Activated B cell treated with CpG ODN at 0.5 μM for 24 hours (primary cell): ENCODE measurements at regions not wholly inside any gene's neighbourhood (a gene's known extent, or its start where the extent isn't known, plus 50 kb on each side); places are given as distances from the start of the nearest gene placed in this dataset.

Source experiments
- ATAC-seq: fragments of 200-7000 bp; cut with Tn5 transposase; one replicate; pipeline ENCODE4 v1.10.0; 2021; ENCODE audit warnings: low read depth, mild to moderate bottlenecking, moderate library complexity
- CTCF ChIA-PET: fragments of 350-600 bp; sonication (Branson Sonifier 250); formaldehyde crosslinking; loops from one replicate; lab custom pipeline; 2021; ENCODE audit warnings: antibody characterized with exemption; lab: Charles Lee
- POLR2A ChIA-PET: fragments of 350-600 bp; sonication (Branson Sonifier 250); formaldehyde crosslinking; loops from one replicate; lab custom pipeline; 2021; ENCODE audit warnings: antibody characterized with exemption; lab: Charles Lee
- DNase-seq: peaks from one replicate; pipeline ENCODE4 v3.0.0; 2022
- H3K27ac Mint-ChIP-seq: one replicate; pipeline ENCODE4 v1.8.0; 2020; ENCODE audit warnings: mixed read lengths
- H3K27me3 Mint-ChIP-seq: one replicate; pipeline ENCODE4 v1.8.0; 2021; ENCODE audit warnings: mixed read lengths
- H3K36me3 Mint-ChIP-seq: one replicate; pipeline ENCODE4 v1.8.0; 2021; ENCODE audit warnings: low read depth, mixed read lengths
- H3K4me1 Mint-ChIP-seq: one replicate; pipeline ENCODE4 v1.8.0; 2021; ENCODE audit warnings: mixed read lengths
- H3K4me3 Mint-ChIP-seq: one replicate; pipeline ENCODE4 v1.8.0; 2020; ENCODE audit warnings: mild to moderate bottlenecking, mixed read lengths
- H3K9me3 Mint-ChIP-seq: one replicate; pipeline ENCODE4 v1.8.0; 2020; ENCODE audit warnings: mixed read lengths
- intact Hi-C: fragments of 100-400 bp; cut with micrococcal nuclease; formaldehyde crosslinking; loops from one replicate; pipeline ENCODE4 v1.15.1; 2024
- TF ChIP-seq, protein P1 (sequence below): fragments of 200-600 bp; IDR thresholded peaks from one replicate; pipeline ENCODE4 v1.8.0; 2022; ENCODE audit warnings: antibody characterized with exemption, mild to moderate bottlenecking

DNA sequence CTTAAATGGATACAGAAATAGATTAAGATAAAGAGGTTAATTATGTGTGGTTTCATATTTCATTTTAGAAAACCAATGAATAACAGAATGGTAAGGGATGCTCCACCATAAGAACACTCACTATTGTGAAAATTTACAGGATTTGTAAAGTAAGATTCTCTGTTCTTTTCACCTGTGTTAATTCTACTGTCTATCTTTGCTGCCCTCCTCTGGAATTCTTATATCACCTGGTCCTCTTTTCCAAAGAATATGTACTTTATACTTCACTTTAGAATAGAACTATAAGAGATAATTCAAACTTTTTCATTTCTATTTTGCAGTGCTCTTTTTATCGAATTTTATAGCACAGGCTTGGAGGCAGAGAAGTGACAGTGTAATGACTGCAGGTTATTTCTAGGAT, 213.4 kb downstream of the LURAP1L start:
- CTCF ChIA-PET, result no interaction called here
- POLR2A ChIA-PET, result no interaction called here
- no peak for DNase-seq
- intact Hi-C loops, result no loop called here
- TF ChIP-seq, protein P1, sequence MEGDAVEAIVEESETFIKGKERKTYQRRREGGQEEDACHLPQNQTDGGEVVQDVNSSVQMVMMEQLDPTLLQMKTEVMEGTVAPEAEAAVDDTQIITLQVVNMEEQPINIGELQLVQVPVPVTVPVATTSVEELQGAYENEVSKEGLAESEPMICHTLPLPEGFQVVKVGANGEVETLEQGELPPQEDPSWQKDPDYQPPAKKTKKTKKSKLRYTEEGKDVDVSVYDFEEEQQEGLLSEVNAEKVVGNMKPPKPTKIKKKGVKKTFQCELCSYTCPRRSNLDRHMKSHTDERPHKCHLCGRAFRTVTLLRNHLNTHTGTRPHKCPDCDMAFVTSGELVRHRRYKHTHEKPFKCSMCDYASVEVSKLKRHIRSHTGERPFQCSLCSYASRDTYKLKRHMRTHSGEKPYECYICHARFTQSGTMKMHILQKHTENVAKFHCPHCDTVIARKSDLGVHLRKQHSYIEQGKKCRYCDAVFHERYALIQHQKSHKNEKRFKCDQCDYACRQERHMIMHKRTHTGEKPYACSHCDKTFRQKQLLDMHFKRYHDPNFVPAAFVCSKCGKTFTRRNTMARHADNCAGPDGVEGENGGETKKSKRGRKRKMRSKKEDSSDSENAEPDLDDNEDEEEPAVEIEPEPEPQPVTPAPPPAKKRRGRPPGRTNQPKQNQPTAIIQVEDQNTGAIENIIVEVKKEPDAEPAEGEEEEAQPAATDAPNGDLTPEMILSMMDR, result no peak
- Mint-ChIP-seq H3K27me3 (no peaks in the 10 kb centered on the region), H3K27ac (no peak overlapping the region), H3K36me3 (no peaks in the 10 kb centered on the region), H3K9me3 (no peaks in the 10 kb centered on the region), H3K4me3 (no peak overlapping the region), H3K4me1 (no peaks in the 10 kb centered on the region)
- no peak for ATAC-seq

DNA sequence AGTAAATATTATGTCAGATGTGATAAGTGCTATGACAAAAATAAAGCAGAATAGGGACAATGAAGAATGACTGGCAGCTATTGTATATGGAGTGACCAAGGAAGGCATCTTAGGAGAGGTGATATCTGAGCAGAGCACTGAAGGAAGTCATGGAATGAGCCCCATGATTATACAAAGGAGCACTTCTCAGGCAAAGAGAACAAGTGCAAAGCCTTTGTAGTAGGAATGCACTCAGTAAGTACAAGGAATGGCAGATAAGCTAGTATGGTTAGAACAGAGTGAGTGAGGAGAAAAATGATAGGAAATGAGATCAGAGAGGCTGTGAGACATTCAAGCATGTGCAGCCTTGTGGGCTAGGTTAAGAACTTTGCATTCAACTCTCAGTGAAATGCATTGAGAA, 214.8 kb downstream of the LURAP1L start:
- Mint-ChIP-seq H3K27ac (no peak overlapping the region), H3K36me3 (no peaks in the 10 kb centered on the region), H3K4me3 (no peak overlapping the region), H3K9me3 (peaks cover 2% of the 10 kb centered on the region), H3K4me1 (no peaks in the 10 kb centered on the region), H3K27me3 (no peaks in the 10 kb centered on the region)
- TF ChIP-seq, protein P1, result no peak
- intact Hi-C loops, result no loop called here
- CTCF ChIA-PET, result no interaction called here
- DNase-seq, result no peak
- no peak for ATAC-seq
- POLR2A ChIA-PET, result no interaction called here

DNA sequence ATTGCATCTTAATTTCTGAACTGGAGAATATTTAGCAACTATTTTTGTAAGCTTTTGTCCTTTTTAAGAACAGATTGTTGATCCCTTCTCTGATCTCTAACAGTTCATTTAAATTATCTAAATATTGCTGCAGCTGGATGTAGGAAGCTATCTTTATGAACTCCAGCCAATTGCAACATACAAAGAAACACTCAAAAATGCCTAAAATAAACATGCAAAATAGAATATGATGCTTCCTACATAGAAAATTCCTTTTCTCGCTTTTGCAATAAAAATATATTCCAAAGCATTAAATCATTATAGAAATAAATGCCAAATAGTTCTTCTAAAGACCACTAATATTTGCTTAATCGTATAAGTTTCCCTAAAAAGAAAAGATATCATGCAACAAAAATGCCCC, 218.6 kb downstream of the LURAP1L start:
- Mint-ChIP-seq H3K4me1 (no peaks in the 10 kb centered on the region), H3K36me3 (no peaks in the 10 kb centered on the region), H3K9me3 (peaks cover 2% of the 10 kb centered on the region), H3K27ac (no peak overlapping the region), H3K27me3 (no peaks in the 10 kb centered on the region), H3K4me3 (no peak overlapping the region)
- POLR2A ChIA-PET, result no interaction called here
- intact Hi-C loops, result no loop called here
- CTCF ChIA-PET, result no interaction called here
- ATAC-seq (no peak), DNase-seq (no peak)
- TF ChIP-seq, protein P1, result no peak

DNA sequence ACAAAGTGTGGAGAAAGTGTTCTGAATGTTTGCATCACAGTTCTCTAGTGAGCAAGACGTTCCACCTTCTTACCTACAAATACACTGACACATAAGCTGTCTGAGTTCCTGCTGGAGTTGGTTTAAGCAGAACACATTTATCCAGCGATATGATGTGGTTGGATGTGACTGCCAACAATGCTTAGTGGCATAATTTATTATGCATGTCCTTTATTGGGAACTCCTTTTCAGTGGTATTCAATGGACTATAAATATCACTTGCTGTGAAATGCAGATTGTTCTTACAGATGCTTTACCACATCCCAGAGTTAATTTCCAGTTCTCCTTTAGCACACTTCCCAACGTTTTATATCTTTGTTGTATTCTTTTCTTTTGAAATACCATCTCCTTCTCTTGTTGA, 222.2 kb downstream of the LURAP1L start:
- DNase-seq (no peak), ATAC-seq (no peak)
- Mint-ChIP-seq H3K4me3 (no peak overlapping the region), H3K27me3 (no peaks in the 10 kb centered on the region), H3K36me3 (no peaks in the 10 kb centered on the region), H3K27ac (no peak overlapping the region), H3K9me3 (peaks cover 2% of the 10 kb centered on the region), H3K4me1 (no peaks in the 10 kb centered on the region)
- POLR2A ChIA-PET, result no interaction called here
- CTCF ChIA-PET, result no interaction called here
- intact Hi-C loops, result no loop called here
- TF ChIP-seq, protein P1, result no peak

DNA sequence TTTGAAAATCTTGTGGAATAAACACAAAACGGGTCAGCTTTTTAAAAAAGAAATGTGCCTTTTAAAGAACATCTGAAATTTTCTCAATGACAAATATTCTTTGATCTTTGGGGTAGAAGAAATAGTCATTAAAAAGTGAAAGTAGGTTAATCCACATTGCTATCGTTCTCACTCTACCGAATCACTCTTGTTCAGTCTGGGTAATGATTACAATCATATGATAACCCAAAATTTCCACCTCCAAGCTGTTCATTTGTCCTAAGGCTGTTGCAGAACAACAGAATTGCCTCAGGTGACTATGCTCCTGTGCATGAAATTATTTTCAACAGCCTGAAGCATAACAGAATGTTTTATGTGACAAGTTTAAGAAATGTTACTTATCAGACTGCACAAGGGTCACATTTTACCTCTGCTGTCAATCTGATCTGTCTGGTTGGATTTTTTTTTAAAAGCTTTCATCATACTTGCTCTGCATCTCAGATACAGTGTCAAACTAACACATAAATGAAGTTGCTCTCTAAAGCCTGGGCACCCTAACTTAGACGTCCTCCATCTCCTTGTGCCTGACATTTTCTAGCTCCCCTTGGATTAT, 227.3 kb downstream of the LURAP1L start:
- CTCF ChIA-PET, result no interaction called here
- TF ChIP-seq, protein P1, result no peak

More for the DNA sequence above, 227.3 kb downstream of the LURAP1L start:
- no peak overlapping the region for H3K4me3 Mint-ChIP-seq
- intact Hi-C loops, result no loop called here
- H3K36me3 Mint-ChIP-seq, result no peaks in the 10 kb centered on the region
- no peaks in the 10 kb centered on the region for H3K4me1 Mint-ChIP-seq
- DNase-seq (no peak), ATAC-seq (no peak)
- no peaks in the 10 kb centered on the region for H3K27me3 Mint-ChIP-seq
- peaks cover 5% of the 10 kb centered on the region for H3K9me3 Mint-ChIP-seq
- POLR2A ChIA-PET, result no interaction called here
- H3K27ac Mint-ChIP-seq, result no peak overlapping the region
